PC-3 (cell line): ENCODE measurements at regions not wholly inside any gene's neighbourhood (a gene's known extent, or its start where the extent isn't known, plus 50 kb on each side); places are given as distances from the start of the nearest gene placed in this dataset.

Experiments used
- ATAC-seq: fragments of 200-7000 bp; cut with Tn5 transposase; 2 replicates; pipeline ENCODE4 v1.9.1; 2020; ENCODE audit warnings: mild to moderate bottlenecking, moderate library complexity
- BruUV-seq: library from RNA; stranded (reverse); fragments of 400-500 nt; replicated peaks from 2 replicates; lab custom pipeline; 2021; lab: Mats Ljungman, UMichigan
- CTCF ChIA-PET: fragments of 300-600 bp; sonication (Branson Sonifier 250); formaldehyde crosslinking; loops from one replicate; lab custom pipeline; 2022; ENCODE audit warnings: antibody characterized with exemption; lab: Charles Lee
- POLR2A ChIA-PET: fragments of 300-600 bp; sonication (Branson Sonifier 250); formaldehyde crosslinking; loops from one replicate; lab custom pipeline; 2022; ENCODE audit warnings: antibody characterized with exemption; ENCODE audit not compliant: unreplicated experiment; lab: Charles Lee
- DNase-seq: peaks from one replicate; pipeline ENCODE4 v3.0.0-alpha.2; 2015
- H2AFZ ChIP-seq: fragments of 300-600 bp; sonication (generic); 2 replicates; pipeline ENCODE4 v1.6.0; 2016; ENCODE audit warnings: antibody characterized with exemption, low read length
- H3F3A ChIP-seq: fragments of 300-600 bp; sonication (generic); one replicate; pipeline ENCODE4 v1.6.0; 2017; ENCODE audit warnings: antibody characterized with exemption, low read length, control low read depth, mild to moderate bottlenecking; ENCODE audit not compliant: unreplicated experiment
- H3K27ac ChIP-seq: fragments of 300-600 bp; sonication (generic); 2 replicates; pipeline ENCODE4 v1.5.1; 2016; ENCODE audit warnings: mild to moderate bottlenecking, low read length
- H3K27me3 ChIP-seq: fragments of 300-600 bp; sonication (generic); 2 replicates; pipeline ENCODE4 v1.6.1; 2016; ENCODE audit warnings: low read length, mixed read lengths
- H3K36me3 ChIP-seq: fragments of 300-600 bp; sonication (generic); 2 replicates; pipeline ENCODE4 v1.6.1; 2016; ENCODE audit warnings: low read depth, mixed run types, low read length, mixed read lengths
- H3K4me1 ChIP-seq: fragments of 300-600 bp; sonication (generic); 2 replicates; pipeline ENCODE4 v1.5.1; 2016; ENCODE audit warnings: low read length; ENCODE audit not compliant: insufficient read depth
- H3K4me2 ChIP-seq: fragments of 300-600 bp; sonication (generic); 2 replicates; pipeline ENCODE4 v1.6.0; 2016; ENCODE audit warnings: low read length
- H3K4me3 ChIP-seq: fragments of 300-600 bp; sonication (generic); 2 replicates; pipeline ENCODE4 v1.5.1; 2016; ENCODE audit warnings: mild to moderate bottlenecking, low read length, mixed read lengths
- H3K79me2 ChIP-seq: fragments of 300-600 bp; sonication (generic); 2 replicates; pipeline ENCODE4 v1.6.1; 2017; ENCODE audit warnings: low read length, mixed read lengths
- H3K9ac ChIP-seq: fragments of 300-600 bp; sonication (generic); 2 replicates; pipeline ENCODE4 v1.6.0; 2016; ENCODE audit warnings: mild to moderate bottlenecking, low read length
- H3K9me2 ChIP-seq: fragments of 300-600 bp; sonication (generic); replicated peaks from 2 replicates; pipeline ENCODE4 v1.6.1; 2016; ENCODE audit warnings: mixed run types, low read length, mixed read lengths
- H3K9me3 ChIP-seq: fragments of 300-600 bp; sonication (generic); 2 replicates; pipeline ENCODE4 v1.6.1; 2016; ENCODE audit warnings: low read length, mixed read lengths
- H4K20me1 ChIP-seq: fragments of 300-600 bp; sonication (generic); 2 replicates; pipeline ENCODE4 v1.6.1; 2016; ENCODE audit warnings: low read length, mixed read lengths
- CTCF ChIP-seq: fragments of 300-600 bp; sonication (generic); conservative IDR thresholded peaks from 2 replicates; pipeline ENCODE4 v1.5.1; 2017; ENCODE audit warnings: antibody characterized with exemption, low read depth, mild to moderate bottlenecking, low read length
- EZH2 ChIP-seq: fragments of 300-600 bp; sonication (generic); IDR thresholded peaks from one replicate; pipeline ENCODE4 v1.6.1; 2017; ENCODE audit warnings: antibody characterized with exemption, mild to moderate bottlenecking, low read length; ENCODE audit not compliant: unreplicated experiment
- EZH2phosphoT487 ChIP-seq: fragments of 300-600 bp; sonication (generic); IDR thresholded peaks from 2 replicates; pipeline ENCODE4 v1.6.1; 2018; ENCODE audit warnings: mild to moderate bottlenecking, antibody characterized with exemption, low read length, borderline replicate concordance
- intact Hi-C: fragments of 100-400 bp; cut with micrococcal nuclease; formaldehyde crosslinking; loops from 2 replicates; pipeline ENCODE4 v1.9.0; 2023

GRCh38 chr14:76583805-76584204 lies 177.5 kb upstream of the VASH1 start:
- CTCF ChIA-PET = no interaction called here
- peaks cover 32% of the 10 kb centered on the region for H3K27me3 ChIP-seq

GRCh38 chr14:76584271-76584702 lies 177.0 kb upstream of the VASH1 start:
- DNase-seq = no peak
- TF ChIP-seq EZH2phosphoT487 = no peak
- no peak for TF ChIP-seq CTCF
- TF ChIP-seq EZH2 = no peak
- ATAC-seq = no peak
- Histone ChIP-seq H2AFZ (no peak overlapping the region), H3K27me3 (peaks cover 27% of the 10 kb centered on the region), H4K20me1 (no peaks in the 10 kb centered on the region), H3K4me2 (no peak overlapping the region), H3K36me3 (no peaks in the 10 kb centered on the region), H3K27ac (no peak overlapping the region), H3K79me2 (no peaks in the 10 kb centered on the region), H3K4me1 (no peaks in the 10 kb centered on the region), H3K9ac (no peak overlapping the region), H3K4me3 (no peak overlapping the region), H3K9me3 (no peaks in the 10 kb centered on the region), H3F3A (no peaks in the 10 kb centered on the region), H3K9me2 (no peaks in the 10 kb centered on the region)
- ChIA-PET POLR2A (no interaction called here), CTCF (no interaction called here)
- BruUV-seq = no TSS peak
- intact Hi-C loops = no loop called here

More at GRCh38 chr14:76583805-76584204, 177.5 kb upstream of the VASH1 start:
- Histone ChIP-seq H3K9me3 (no peaks in the 10 kb centered on the region), H4K20me1 (no peaks in the 10 kb centered on the region), H3K4me1 (no peaks in the 10 kb centered on the region), H3K27ac (no peak overlapping the region), H3F3A (no peaks in the 10 kb centered on the region), H3K9me2 (no peaks in the 10 kb centered on the region), H2AFZ (no peak overlapping the region), H3K4me2 (no peak overlapping the region), H3K79me2 (no peaks in the 10 kb centered on the region), H3K4me3 (no peak overlapping the region), H3K9ac (no peak overlapping the region), H3K36me3 (no peaks in the 10 kb centered on the region)
- POLR2A ChIA-PET = no interaction called here
- intact Hi-C loops = no loop called here
- BruUV-seq = no TSS peak
- ATAC-seq = no peak
- no peak for DNase-seq
- no peak for TF ChIP-seq CTCF
- no peak for TF ChIP-seq EZH2
- no peak for TF ChIP-seq EZH2phosphoT487

- no peak overlapping the region for H2AFZ ChIP-seq
- H3K9me2 ChIP-seq = no peaks in the 10 kb centered on the region
- BruUV-seq = no TSS peak
- intact Hi-C loops = no loop called here
- no peaks in the 10 kb centered on the region for H3K9me3 ChIP-seq
- no peaks in the 10 kb centered on the region for H3K4me1 ChIP-seq
- H3F3A ChIP-seq = no peaks in the 10 kb centered on the region
- POLR2A ChIA-PET = no interaction called here
- CTCF ChIA-PET = no interaction called here
- no peaks in the 10 kb centered on the region for H3K36me3 ChIP-seq
- H3K27me3 ChIP-seq = peaks cover 14% of the 10 kb centered on the region
- no peaks in the 10 kb centered on the region for H4K20me1 ChIP-seq
- H3K9ac ChIP-seq = no peak overlapping the region
- no peak overlapping the region for H3K27ac ChIP-seq
- ATAC-seq (no peak), DNase-seq (no peak)
- H3K4me3 ChIP-seq = no peak overlapping the region
- H3K79me2 ChIP-seq = no peaks in the 10 kb centered on the region
- H3K4me2 ChIP-seq = no peak overlapping the region
- no peak for TF ChIP-seq CTCF
- TF ChIP-seq EZH2phosphoT487 = no peak
- no peak for TF ChIP-seq EZH2
Observed at GRCh38 chr14:76585616-76586015, 175.7 kb upstream of the VASH1 start.
